GM21619 (cell line): ENCODE measurements at regions not wholly inside any gene's neighbourhood (a gene's known extent, or its start where the extent isn't known, plus 50 kb on each side); places are given as distances from the start of the nearest gene placed in this dataset.

Experiments
- ATAC-seq: cut with Tn5 transposase; IDR thresholded peaks from one replicate; pipeline ENCODE4 v1.9.1; 2021; ENCODE audit not compliant: unreplicated experiment

GRCh38 chr10:61319386-61320256 lies 133.6 kb downstream of the TMEM26 start:
- no peak for ATAC-seq

GRCh38 chr10:61318429-61318828 lies 134.8 kb downstream of the TMEM26 start:
- no peak for ATAC-seq

- ATAC-seq, result no peak
Measured at GRCh38 chr10:61317706-61318105, 135.5 kb downstream of the TMEM26 start.

GRCh38 chr10:61316676-61317265 lies 136.4 kb downstream of the TMEM26 start:
- ATAC-seq, result no peak

- ATAC-seq, result no peak
Measured at GRCh38 chr10:61314273-61314672, 138.9 kb downstream of the TMEM26 start.

- ATAC-seq, result no peak
Measured at GRCh38 chr10:61313460-61313859, 139.7 kb downstream of the TMEM26 start.

GRCh38 chr10:61304746-61305145 lies 148.4 kb downstream of the TMEM26 start:
- no peak for ATAC-seq

- ATAC-seq, result no peak
Measured at GRCh38 chr10:61302124-61302523, 151.1 kb downstream of the TMEM26 start.

- ATAC-seq, result no peak
Measured at GRCh38 chr10:61301575-61301974, 151.6 kb downstream of the TMEM26 start.

GRCh38 chr10:61299841-61300240 lies 153.3 kb downstream of the TMEM26 start:
- ATAC-seq, result no peak

- no peak for ATAC-seq
Measured at GRCh38 chr10:61299156-61299555, 154.0 kb downstream of the TMEM26 start.

GRCh38 chr10:61298194-61298593 lies 155.0 kb downstream of the TMEM26 start:
- ATAC-seq, result no peak

GRCh38 chr10:61296161-61296560 lies 157.0 kb downstream of the TMEM26 start:
- ATAC-seq, result no peak

- no peak for ATAC-seq
Measured at GRCh38 chr10:61294131-61294530, 159.1 kb downstream of the TMEM26 start.

- no peak for ATAC-seq
Measured at GRCh38 chr10:61289813-61290212, 163.4 kb downstream of the TMEM26 start.

- ATAC-seq, result peak; percentile 100
Measured at GRCh38 chr10:61286686-61287085, 166.5 kb downstream of the TMEM26 start.

- no peak for ATAC-seq
Measured at GRCh38 chr10:61285749-61286148, 167.4 kb downstream of the TMEM26 start.

GRCh38 chr10:61284222-61284890 lies 168.8 kb downstream of the TMEM26 start:
- no peak for ATAC-seq

- ATAC-seq, result no peak
Measured at GRCh38 chr10:61283481-61284221, 169.5 kb downstream of the TMEM26 start.

- ATAC-seq, result no peak
Measured at GRCh38 chr10:61283066-61283465, 170.1 kb downstream of the TMEM26 start.

- ATAC-seq, result no peak
Measured at GRCh38 chr10:61280303-61280702, 172.9 kb downstream of the TMEM26 start.
